A673 (cell line): ENCODE measurements at regions not wholly inside any gene's neighbourhood (a gene's known extent, or its start where the extent isn't known, plus 50 kb on each side); places are given as distances from the start of the nearest gene placed in this dataset.

Experiments used
- BruUV-seq: library from RNA; stranded (reverse); fragments of 400-500 nt; replicated peaks from 2 replicates; lab custom pipeline; 2021; lab: Mats Ljungman, UMichigan
- CTCF ChIA-PET: fragments of 300-600 bp; sonication (Branson Sonifier 250); formaldehyde crosslinking; loops from one replicate; lab custom pipeline; 2022; ENCODE audit warnings: antibody characterized with exemption; lab: Charles Lee
- POLR2A ChIA-PET: fragments of 300-600 bp; sonication (Branson Sonifier 250); formaldehyde crosslinking; loops from one replicate; lab custom pipeline; 2022; ENCODE audit warnings: antibody characterized with exemption; ENCODE audit not compliant: low non-redundant PET; lab: Charles Lee
- DNase-seq: peaks from one replicate; pipeline ENCODE4 v3.0.0-alpha.2; 2015; ENCODE audit warnings: low spot score
- H3K27ac ChIP-seq: fragments of 200-600 bp; sonication (generic); 2 replicates; pipeline ENCODE4 v1.5.1; 2016; ENCODE audit warnings: mixed run types, low read depth, mild to moderate bottlenecking, mixed read lengths, antibody characterized with exemption, low read length; ENCODE audit not compliant: poor library complexity, severe bottlenecking
- H3K27me3 ChIP-seq: fragments of 200-600 bp; sonication (generic); replicated peaks from 2 replicates; pipeline ENCODE4 v1.6.1; 2017; ENCODE audit warnings: mixed run types, low read depth, mild to moderate bottlenecking, mixed read lengths, antibody characterized with exemption, low read length; ENCODE audit not compliant: insufficient read depth, poor library complexity
- H3K36me3 ChIP-seq: fragments of 200-600 bp; sonication (generic); 2 replicates; pipeline ENCODE4 v1.6.1; 2016; ENCODE audit warnings: mixed run types, mild to moderate bottlenecking, mixed read lengths, antibody characterized with exemption, low read length; ENCODE audit not compliant: insufficient read depth, poor library complexity, severe bottlenecking
- H3K4me1 ChIP-seq: fragments of 200-600 bp; sonication (generic); 2 replicates; pipeline ENCODE4 v1.6.1; 2017; ENCODE audit warnings: mixed run types, mild to moderate bottlenecking, mixed read lengths, antibody characterized with exemption, low read length; ENCODE audit not compliant: insufficient read depth, poor library complexity, severe bottlenecking
- H3K4me3 ChIP-seq: fragments of 200-600 bp; sonication (generic); 2 replicates; pipeline ENCODE4 v1.5.1; 2016; ENCODE audit warnings: low read depth, mixed run types, mild to moderate bottlenecking, mixed read lengths, low read length; ENCODE audit not compliant: poor library complexity, severe bottlenecking
- H3K9me3 ChIP-seq: fragments of 200-600 bp; sonication (generic); 2 replicates; pipeline ENCODE4 v1.6.1; 2016; ENCODE audit warnings: mixed run types, low read depth, mild to moderate bottlenecking, mixed read lengths, antibody characterized with exemption, low read length; ENCODE audit not compliant: poor library complexity, severe bottlenecking
- CTCF ChIP-seq: fragments of 300-800, 200-600 bp; sonication (generic); conservative IDR thresholded peaks from 2 replicates; pipeline ENCODE4 v1.5.1; 2017; ENCODE audit warnings: low read depth, mild to moderate bottlenecking, antibody characterized with exemption, low read length, moderate library complexity, mixed read lengths
- EZH2 ChIP-seq: fragments of 200-600 bp; sonication (generic); IDR thresholded peaks from 2 replicates; pipeline ENCODE4 v1.6.1; 2017; ENCODE audit warnings: borderline replicate concordance, low read depth, mild to moderate bottlenecking, mixed read lengths, antibody characterized with exemption, low read length; ENCODE audit not compliant: poor library complexity, severe bottlenecking
- intact Hi-C: fragments of 100-400 bp; cut with micrococcal nuclease; formaldehyde crosslinking; loops from one replicate; pipeline ENCODE4 v1.10.0; 2022; ENCODE audit not compliant: unreplicated experiment

- Histone ChIP-seq H3K27ac (no peak overlapping the region), H3K27me3 (no peaks in the 10 kb centered on the region), H3K9me3 (no peaks in the 10 kb centered on the region), H3K36me3 (no peaks in the 10 kb centered on the region), H3K4me3 (no peak overlapping the region), H3K4me1 (no peaks in the 10 kb centered on the region)
- intact Hi-C loops: no loop called here
- TF ChIP-seq CTCF (no peak), EZH2 (no peak)
- CTCF ChIA-PET: no interaction called here
- DNase-seq: no peak
- BruUV-seq: no TSS peak
- POLR2A ChIA-PET: no interaction called here
Measured at GRCh38 chr3:76016111-76016510, 230.8 kb upstream of the ZNF717 start.

GRCh38 chr3:76016769-76017439 is 231.6 kb upstream of the ZNF717 start:
- Histone ChIP-seq H3K36me3 (no peaks in the 10 kb centered on the region), H3K9me3 (no peaks in the 10 kb centered on the region), H3K27me3 (no peaks in the 10 kb centered on the region), H3K27ac (no peak overlapping the region), H3K4me3 (no peak overlapping the region), H3K4me1 (no peaks in the 10 kb centered on the region)
- BruUV-seq: no TSS peak
- DNase-seq: no peak
- POLR2A ChIA-PET: no interaction called here
- CTCF ChIA-PET: no interaction called here
- intact Hi-C loops: no loop called here
- no peak for TF ChIP-seq CTCF
- no peak for TF ChIP-seq EZH2

- CTCF ChIA-PET: no interaction called here
- POLR2A ChIA-PET: no interaction called here
- H3K27me3 ChIP-seq: no peaks in the 10 kb centered on the region
- TF ChIP-seq CTCF (no peak), EZH2 (no peak)
- H3K36me3 ChIP-seq: no peaks in the 10 kb centered on the region
- intact Hi-C loops: loop anchor here (5.0 kb wide), 1 partner anchor 86 kb away; no protein-coding TSS in a partner anchor
- no TSS peak for BruUV-seq
- H3K9me3 ChIP-seq: no peaks in the 10 kb centered on the region
- no peak overlapping the region for H3K27ac ChIP-seq
- H3K4me3 ChIP-seq: no peak overlapping the region
- DNase-seq: no peak
- H3K4me1 ChIP-seq: no peaks in the 10 kb centered on the region
Measured at GRCh38 chr3:76021376-76021775, 236.0 kb upstream of the ZNF717 start.
